ENCODE measurements at regions not wholly inside any gene's neighbourhood (a gene's known extent, or its start where the extent isn't known, plus 50 kb on each side); places are given as distances from the start of the nearest gene placed in this dataset.

- TF ChIP-seq, protein P1, sequence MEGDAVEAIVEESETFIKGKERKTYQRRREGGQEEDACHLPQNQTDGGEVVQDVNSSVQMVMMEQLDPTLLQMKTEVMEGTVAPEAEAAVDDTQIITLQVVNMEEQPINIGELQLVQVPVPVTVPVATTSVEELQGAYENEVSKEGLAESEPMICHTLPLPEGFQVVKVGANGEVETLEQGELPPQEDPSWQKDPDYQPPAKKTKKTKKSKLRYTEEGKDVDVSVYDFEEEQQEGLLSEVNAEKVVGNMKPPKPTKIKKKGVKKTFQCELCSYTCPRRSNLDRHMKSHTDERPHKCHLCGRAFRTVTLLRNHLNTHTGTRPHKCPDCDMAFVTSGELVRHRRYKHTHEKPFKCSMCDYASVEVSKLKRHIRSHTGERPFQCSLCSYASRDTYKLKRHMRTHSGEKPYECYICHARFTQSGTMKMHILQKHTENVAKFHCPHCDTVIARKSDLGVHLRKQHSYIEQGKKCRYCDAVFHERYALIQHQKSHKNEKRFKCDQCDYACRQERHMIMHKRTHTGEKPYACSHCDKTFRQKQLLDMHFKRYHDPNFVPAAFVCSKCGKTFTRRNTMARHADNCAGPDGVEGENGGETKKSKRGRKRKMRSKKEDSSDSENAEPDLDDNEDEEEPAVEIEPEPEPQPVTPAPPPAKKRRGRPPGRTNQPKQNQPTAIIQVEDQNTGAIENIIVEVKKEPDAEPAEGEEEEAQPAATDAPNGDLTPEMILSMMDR (IDR thresholded peaks at IDR 0.05; ENCODE audit: low read length), result no peak
- no peak for TF ChIP-seq EZH2 (IDR thresholded peaks at IDR 0.05; ENCODE audit: borderline replicate concordance, low read length)
Observed at GRCh38 chr18:41643427-41643826, 311.6 kb upstream of the PIK3C3 start.
